ENCODE measurements at regions not wholly inside any gene's neighbourhood (a gene's known extent, or its start where the extent isn't known, plus 50 kb on each side); places are given as distances from the start of the nearest gene placed in this dataset.
"Not testable (repeated sequence)": the region's sequence is repeated elsewhere in the genome, so short reads cannot be mapped to it uniquely, and the experiment has no call there.

DNA sequence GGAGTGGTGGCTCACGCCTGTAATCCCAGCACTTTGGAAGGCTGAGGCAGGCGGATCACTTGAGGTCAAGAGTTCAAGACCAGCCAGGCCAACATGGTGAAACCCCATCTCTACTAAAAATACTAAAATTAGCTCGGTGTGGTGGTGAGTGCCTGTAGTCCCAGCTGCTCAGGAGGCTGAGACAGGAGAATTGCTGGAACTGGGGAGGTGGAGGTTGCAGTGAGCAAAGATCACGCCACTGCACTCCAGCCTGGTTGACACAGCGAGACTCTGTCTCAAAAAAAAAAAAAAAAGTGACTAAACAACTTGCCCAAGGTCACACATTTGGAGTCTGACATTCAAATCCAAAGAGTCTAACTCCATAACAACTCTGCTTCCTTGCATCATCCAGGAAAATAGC lies 192.4 kb upstream of the C16orf82 start:
- POLR2A ChIA-PET; DNase-seq (ENCODE audit: extremely low read depth in 1 of 4, low spot score in 3 of 4); FAIRE-seq: not testable (repeated sequence)

DNA sequence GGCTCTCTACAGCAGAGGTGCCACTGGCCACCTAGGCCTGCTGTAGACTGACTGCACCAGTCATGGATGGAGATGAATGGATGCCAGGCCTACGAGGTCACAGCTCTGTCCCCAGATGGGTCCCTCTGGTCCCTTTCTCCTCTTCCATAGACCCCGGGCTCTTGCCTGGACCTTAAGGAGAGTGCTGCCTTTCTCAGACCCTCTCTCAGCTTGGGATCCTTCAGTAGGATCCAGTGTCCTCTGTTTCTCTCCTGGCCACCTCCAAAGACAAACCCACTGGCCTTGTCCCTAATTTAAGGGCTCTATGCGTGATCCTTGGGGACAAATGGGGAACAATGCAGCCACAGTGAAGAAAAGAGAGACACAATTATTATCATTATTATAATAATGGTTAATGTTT lies 189.3 kb upstream of the C16orf82 start:
- Histone ChIP-seq H3K4me1 (replicated peaks in 1 of 2; ENCODE audit: control insufficient read depth in 2 of 2, insufficient read depth in 2 of 2, low read length in 2 of 2) (no peaks in the 10 kb centered on the region), H3K9me1 (ENCODE audit: control insufficient read depth, insufficient read depth, low read length) (no peaks in the 10 kb centered on the region), H3K9ac (ENCODE audit: insufficient read depth in 1 of 2, low read depth in 2 of 2, low read length in 2 of 2) (no peak overlapping the region), H4K20me1 (replicated peaks; ENCODE audit: control insufficient read depth, insufficient read depth, low read length) (no peaks in the 10 kb centered on the region), H3K4me2 (ENCODE audit: insufficient read depth, low read length) (no peak overlapping the region), H3K36me3 (ENCODE audit: control insufficient read depth, insufficient read depth, low read length) (no peaks in the 10 kb centered on the region), H3K27ac (ENCODE audit: extremely low read depth, low read depth, low read length) (no peak overlapping the region), H2AFZ (ENCODE audit: low read depth, low read length) (no peak overlapping the region), H3K4me3 (no peak overlapping the region), H3K27me3 (ENCODE audit: control insufficient read depth in 2 of 2, insufficient read depth in 2 of 2, low read length in 2 of 2) (no peaks in the 10 kb centered on the region; a peak in 1 of 5 replicates), H3K9me3 (replicated peaks; ENCODE audit: control insufficient read depth, insufficient read depth, low read depth, low read length) (no peaks in the 10 kb centered on the region), H3K79me2 (ENCODE audit: control insufficient read depth, insufficient read depth, low read length) (no peaks in the 10 kb centered on the region)
- ChIA-PET CTCF (ENCODE audit: low intra/inter-chr PET ratio) (no interaction called here), POLR2A (no interaction called here)
- 3% methylated on average over 3 of the region's 3 CpGs for WGBS (ENCODE audit: insufficient coverage, low coverage, missing lambda C conversion rate)
- BruUV-seq (replicated peaks): no TSS peak
- DNase-seq (ENCODE audit: extremely low read depth in 1 of 4, low spot score in 3 of 4): no peak
- ATAC-seq: no peak
- intact Hi-C loops (cut with micrococcal nuclease): no loop called here
- in situ Hi-C loops (cut with MboI): no loop called here
- no peak for FAIRE-seq
- TF ChIP-seq ZNF324 (CRISPR knock-in tag; IDR thresholded peaks at IDR 0.05): no peak
- no peak for TF ChIP-seq ESRRB (CRISPR knock-in tag; IDR thresholded peaks at IDR 0.05; ENCODE audit: borderline replicate concordance)
- TF ChIP-seq BHLHE40 (IDR thresholded peaks at IDR 0.05; ENCODE audit: low read length): no peak
- TF ChIP-seq XRCC4 (IDR thresholded peaks at IDR 0.05; ENCODE audit: extremely low read depth, insufficient read depth, insufficient read length): no peak
- no peak for TF ChIP-seq TAF7 (tag; IDR thresholded peaks at IDR 0.05)
- TF ChIP-seq CBFB (CRISPR knock-in tag; IDR thresholded peaks at IDR 0.05): no peak
- TF ChIP-seq, protein P1, sequence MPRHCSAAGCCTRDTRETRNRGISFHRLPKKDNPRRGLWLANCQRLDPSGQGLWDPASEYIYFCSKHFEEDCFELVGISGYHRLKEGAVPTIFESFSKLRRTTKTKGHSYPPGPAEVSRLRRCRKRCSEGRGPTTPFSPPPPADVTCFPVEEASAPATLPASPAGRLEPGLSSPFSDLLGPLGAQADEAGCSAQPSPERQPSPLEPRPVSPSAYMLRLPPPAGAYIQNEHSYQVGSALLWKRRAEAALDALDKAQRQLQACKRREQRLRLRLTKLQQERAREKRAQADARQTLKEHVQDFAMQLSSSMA (CRISPR knock-in tag; IDR thresholded peaks at IDR 0.05): no peak
- no peak for TF ChIP-seq SIX5 (IDR thresholded peaks at IDR 0.05; ENCODE audit: borderline replicate concordance in 1 of 2, insufficient read depth in 1 of 2, low read depth in 1 of 2, low read length in 2 of 2)
- no peak for TF ChIP-seq KDM4B (IDR thresholded peaks at IDR 0.05; ENCODE audit: borderline replicate concordance in 2 of 2, low read depth in 1 of 2)
- TF ChIP-seq POU5F1 (IDR thresholded peaks at IDR 0.05; ENCODE audit: borderline replicate concordance, low read depth, low read length, partially characterized antibody): no peak
- TF ChIP-seq ZNF347 (CRISPR knock-in tag; IDR thresholded peaks at IDR 0.05; ENCODE audit: low read depth): no peak
- no peak for TF ChIP-seq NCOA6 (IDR thresholded peaks at IDR 0.05)

More for the DNA sequence above, 192.4 kb upstream of the C16orf82 start:
- CTCF ChIA-PET (ENCODE audit: low intra/inter-chr PET ratio); H3K4me2 ChIP-seq (ENCODE audit: insufficient read depth, low read length); H3K79me2 ChIP-seq (ENCODE audit: control insufficient read depth, insufficient read depth, low read length); H3K27me3 ChIP-seq (ENCODE audit: control insufficient read depth in 2 of 2, insufficient read depth in 2 of 2, low read length in 2 of 2); in situ Hi-C loops (cut with MboI); H3K27ac ChIP-seq (ENCODE audit: extremely low read depth, low read depth, low read length); BruUV-seq (replicated peaks); H3K4me1 ChIP-seq (replicated peaks in 1 of 2; ENCODE audit: control insufficient read depth in 2 of 2, insufficient read depth in 2 of 2, low read length in 2 of 2); H3K4me3 ChIP-seq; ATAC-seq; H3K9me3 ChIP-seq (replicated peaks; ENCODE audit: control insufficient read depth, insufficient read depth, low read depth, low read length); intact Hi-C loops (cut with micrococcal nuclease); H3K36me3 ChIP-seq (ENCODE audit: control insufficient read depth, insufficient read depth, low read length); H3K9ac ChIP-seq (ENCODE audit: insufficient read depth in 1 of 2, low read depth in 2 of 2, low read length in 2 of 2); H3K9me1 ChIP-seq (ENCODE audit: control insufficient read depth, insufficient read depth, low read length); H4K20me1 ChIP-seq (replicated peaks; ENCODE audit: control insufficient read depth, insufficient read depth, low read length); H2AFZ ChIP-seq (ENCODE audit: low read depth, low read length): not testable (repeated sequence)
- WGBS (ENCODE audit: insufficient coverage, low coverage, missing lambda C conversion rate): 0% methylated on average over 4 of the region's 5 CpGs
